ENCODE measurements at regions not wholly inside any gene's neighbourhood (a gene's known extent, or its start where the extent isn't known, plus 50 kb on each side); places are given as distances from the start of the nearest gene placed in this dataset.

GRCh38 chr13:84380866-84381265 is 498.6 kb upstream of the SLITRK1 start:
- no peak for FAIRE-seq

GRCh38 chr13:84377106-84377505 is 494.8 kb upstream of the SLITRK1 start:
- no peak for FAIRE-seq

GRCh38 chr13:84366506-84366905 is 484.2 kb upstream of the SLITRK1 start:
- FAIRE-seq, result no peak

- no peak for FAIRE-seq
Observed at GRCh38 chr13:84362777-84363176, 480.5 kb upstream of the SLITRK1 start.

- no peak for FAIRE-seq
Observed at GRCh38 chr13:84360822-84361221, 478.5 kb upstream of the SLITRK1 start.

GRCh38 chr13:84358601-84359000 is 476.3 kb upstream of the SLITRK1 start:
- no peak for FAIRE-seq

GRCh38 chr13:84352946-84353345 is 470.7 kb upstream of the SLITRK1 start:
- FAIRE-seq, result no peak

GRCh38 chr13:84339456-84339855 is 457.2 kb upstream of the SLITRK1 start:
- no peak for FAIRE-seq

GRCh38 chr13:84332346-84332745 is 450.1 kb upstream of the SLITRK1 start:
- FAIRE-seq, result no peak

- no peak for FAIRE-seq
Observed at GRCh38 chr13:84315527-84315926, 433.3 kb upstream of the SLITRK1 start.

- FAIRE-seq, result no peak
Observed at GRCh38 chr13:84303035-84303434, 420.8 kb upstream of the SLITRK1 start.

GRCh38 chr13:84297251-84297650 is 415.0 kb upstream of the SLITRK1 start:
- FAIRE-seq, result no peak

- FAIRE-seq, result no peak
Observed at GRCh38 chr13:84296401-84296800, 414.1 kb upstream of the SLITRK1 start.

GRCh38 chr13:84294576-84294975 is 412.3 kb upstream of the SLITRK1 start:
- FAIRE-seq, result no peak

GRCh38 chr13:84290386-84290785 is 408.1 kb upstream of the SLITRK1 start:
- FAIRE-seq, result no peak

GRCh38 chr13:84279166-84279565 is 396.9 kb upstream of the SLITRK1 start:
- FAIRE-seq, result no peak

GRCh38 chr13:84272877-84273562 is 390.7 kb upstream of the SLITRK1 start:
- no peak for FAIRE-seq

- FAIRE-seq, result no peak
Observed at GRCh38 chr13:84265257-84265764, 383.0 kb upstream of the SLITRK1 start.

- no peak for FAIRE-seq
Observed at GRCh38 chr13:84263354-84264069, 381.2 kb upstream of the SLITRK1 start.

GRCh38 chr13:84255226-84255797 is 373.0 kb upstream of the SLITRK1 start:
- FAIRE-seq, result no peak

- no peak for FAIRE-seq
Observed at GRCh38 chr13:84249463-84249862, 367.2 kb upstream of the SLITRK1 start.

GRCh38 chr13:84243340-84243739 is 361.1 kb upstream of the SLITRK1 start:
- no peak for FAIRE-seq

GRCh38 chr13:84239032-84239431 is 356.8 kb upstream of the SLITRK1 start:
- FAIRE-seq, result no peak

GRCh38 chr13:84238381-84238780 is 356.1 kb upstream of the SLITRK1 start:
- no peak for FAIRE-seq

Measured in TTC549 (cell line).